GM21528 (cell line): ENCODE measurements at regions not wholly inside any gene's neighbourhood (a gene's known extent, or its start where the extent isn't known, plus 50 kb on each side); places are given as distances from the start of the nearest gene placed in this dataset.

Experiments
- ATAC-seq: cut with Tn5 transposase; IDR thresholded peaks from one replicate; pipeline ENCODE4 v1.9.1; 2021; ENCODE audit warnings: mild to moderate bottlenecking, moderate library complexity; ENCODE audit not compliant: unreplicated experiment, low FRiP score

GRCh38 chr6:44629636-44630035 is 242.1 kb downstream of the CDC5L start:
- no peak for ATAC-seq

- ATAC-seq, result no peak
These were observed 242.9 kb downstream of the CDC5L start for GRCh38 chr6:44630125-44631028.

- ATAC-seq, result no peak
These were observed 244.5 kb downstream of the CDC5L start for GRCh38 chr6:44631968-44632367.

GRCh38 chr6:44634321-44634720 is 246.8 kb downstream of the CDC5L start:
- no peak for ATAC-seq

- ATAC-seq, result no peak
These were observed 248.0 kb downstream of the CDC5L start for GRCh38 chr6:44635486-44635885.

GRCh38 chr6:44636561-44637248 is 249.2 kb downstream of the CDC5L start:
- ATAC-seq, result no peak

GRCh38 chr6:44641344-44642031 is 254.0 kb downstream of the CDC5L start:
- ATAC-seq, result no peak

GRCh38 chr6:44642349-44642748 is 254.8 kb downstream of the CDC5L start:
- no peak for ATAC-seq

GRCh38 chr6:44642870-44643522 is 255.5 kb downstream of the CDC5L start:
- no peak for ATAC-seq

GRCh38 chr6:44645276-44645675 is 257.8 kb downstream of the CDC5L start:
- no peak for ATAC-seq

- ATAC-seq, result no peak
These were observed 258.8 kb downstream of the CDC5L start for GRCh38 chr6:44646355-44646754.

- ATAC-seq, result no peak
These were observed 262.0 kb downstream of the CDC5L start for GRCh38 chr6:44649365-44650025.

- no peak for ATAC-seq
These were observed 263.0 kb downstream of the CDC5L start for GRCh38 chr6:44650495-44650894.

GRCh38 chr6:44650947-44651346 is 263.4 kb downstream of the CDC5L start:
- no peak for ATAC-seq

- no peak for ATAC-seq
These were observed 264.1 kb downstream of the CDC5L start for GRCh38 chr6:44651604-44652003.

GRCh38 chr6:44652547-44652946 is 265.0 kb downstream of the CDC5L start:
- no peak for ATAC-seq

GRCh38 chr6:44653091-44653490 is 265.6 kb downstream of the CDC5L start:
- no peak for ATAC-seq

GRCh38 chr6:44653761-44654218 is 266.3 kb downstream of the CDC5L start:
- ATAC-seq, result no peak

- peak; percentile 61 for ATAC-seq
These were observed 268.2 kb downstream of the CDC5L start for GRCh38 chr6:44655412-44656342.
